KBM-7 (cell line): ENCODE measurements at regions not wholly inside any gene's neighbourhood (a gene's known extent, or its start where the extent isn't known, plus 50 kb on each side); places are given as distances from the start of the nearest gene placed in this dataset.
"Not testable (repeated sequence)": the region's sequence is repeated elsewhere in the genome, so short reads cannot be mapped to it uniquely, and the experiment has no call there.

Experiments
- DNase-seq: peaks from one replicate; pipeline ENCODE4 v3.0.0-alpha.2; 2015
- in situ Hi-C: fragments of 300-500 bp; cut with MboI; formaldehyde crosslinking; loops from 2 replicates; pipeline ENCODE4 v1.14.3; 2020; ENCODE audit warnings: low sequenced_read_pairs, low pct_unique_long_range_greater_than_20kb, mixed read lengths

DNA sequence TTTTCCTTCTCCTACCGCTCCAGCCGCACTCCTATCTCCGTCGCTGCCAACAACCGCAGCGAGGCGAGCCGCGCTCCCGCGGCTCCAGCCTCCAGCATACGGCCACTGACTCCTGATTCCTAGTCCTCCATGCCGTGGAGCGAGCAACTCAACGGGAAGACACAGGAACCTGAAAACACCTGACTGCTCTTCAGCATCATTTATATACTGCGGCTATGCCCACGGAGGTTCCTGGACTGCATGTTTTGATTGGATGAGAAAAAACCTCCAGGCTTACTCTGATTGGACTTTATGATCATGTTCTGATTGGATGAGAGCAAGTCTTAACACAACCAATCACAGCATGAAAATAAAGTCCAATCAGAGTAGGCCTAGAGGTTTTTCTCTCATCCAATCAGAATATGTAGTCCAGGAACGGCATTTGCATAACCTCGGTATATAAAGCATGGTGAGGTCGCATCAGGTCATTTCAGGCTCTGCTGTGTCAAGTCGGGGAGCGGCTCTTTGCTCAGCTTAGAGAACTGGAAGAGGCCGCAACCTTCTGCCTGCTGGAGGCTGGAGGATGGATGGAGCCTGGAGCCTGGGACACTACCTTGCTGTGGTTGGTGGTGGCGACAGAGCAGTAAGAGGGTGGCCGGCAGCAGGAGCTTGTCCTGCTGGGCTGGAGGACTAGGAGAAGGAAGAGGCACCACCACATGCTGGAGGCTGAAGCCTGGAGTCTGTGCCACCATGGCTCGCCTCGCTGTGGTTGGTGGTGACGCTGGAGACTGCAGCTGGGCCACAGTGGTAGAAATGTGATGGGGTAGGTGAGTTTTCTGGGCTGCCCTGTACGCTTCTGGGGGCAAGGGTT lies 204.6 kb upstream of the WSB1 start:
- in situ Hi-C loops, DNase-seq: not testable (repeated sequence)

DNA sequence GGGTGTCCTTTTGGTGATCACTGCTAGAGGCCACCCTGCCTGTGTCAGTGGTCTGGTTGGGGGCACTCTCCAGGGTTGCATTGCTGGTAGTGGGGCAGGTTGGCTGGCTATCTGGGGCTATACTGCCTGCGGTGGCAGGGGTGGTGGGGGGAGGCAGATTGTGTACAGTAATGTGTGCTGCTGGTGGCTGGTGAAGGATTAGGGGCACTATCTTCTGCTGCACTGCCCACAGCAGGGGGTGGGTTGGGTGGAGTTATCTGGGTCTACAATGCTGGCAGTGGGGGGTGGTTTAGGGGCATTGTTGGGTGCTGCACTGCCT lies 204.0 kb upstream of the WSB1 start:
- no peak for DNase-seq
- in situ Hi-C loops = no loop called here

DNA sequence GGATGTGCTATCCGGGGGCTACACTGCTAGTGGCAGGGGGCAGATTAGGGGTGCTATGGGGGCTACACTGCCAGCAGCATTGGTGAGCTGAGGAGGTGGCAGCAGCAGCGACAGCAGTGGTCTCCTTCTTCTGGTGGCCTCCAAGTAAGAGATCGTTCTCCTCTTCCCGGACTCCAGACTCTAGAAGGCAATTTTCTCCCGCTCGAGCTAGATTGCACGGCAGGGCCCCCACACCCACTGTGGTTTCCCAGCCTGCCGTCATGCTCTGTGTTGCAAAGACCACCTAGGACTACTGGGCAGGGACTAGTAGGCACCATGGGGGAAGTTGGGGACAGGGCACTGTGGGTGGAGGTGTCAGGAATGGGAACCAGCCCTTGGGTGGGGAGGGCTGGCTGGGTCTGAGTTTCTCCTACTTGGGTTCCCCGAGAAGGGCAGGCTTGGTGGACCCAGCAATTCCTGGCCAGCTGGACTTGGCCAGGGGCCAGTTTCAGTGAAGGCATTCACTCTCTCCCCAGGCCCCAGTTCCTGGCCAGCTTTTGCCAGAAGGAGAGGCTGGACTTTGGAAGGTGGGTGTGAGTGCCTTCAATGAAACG lies 203.4 kb upstream of the WSB1 start:
- in situ Hi-C loops, DNase-seq: not testable (repeated sequence)

DNA sequence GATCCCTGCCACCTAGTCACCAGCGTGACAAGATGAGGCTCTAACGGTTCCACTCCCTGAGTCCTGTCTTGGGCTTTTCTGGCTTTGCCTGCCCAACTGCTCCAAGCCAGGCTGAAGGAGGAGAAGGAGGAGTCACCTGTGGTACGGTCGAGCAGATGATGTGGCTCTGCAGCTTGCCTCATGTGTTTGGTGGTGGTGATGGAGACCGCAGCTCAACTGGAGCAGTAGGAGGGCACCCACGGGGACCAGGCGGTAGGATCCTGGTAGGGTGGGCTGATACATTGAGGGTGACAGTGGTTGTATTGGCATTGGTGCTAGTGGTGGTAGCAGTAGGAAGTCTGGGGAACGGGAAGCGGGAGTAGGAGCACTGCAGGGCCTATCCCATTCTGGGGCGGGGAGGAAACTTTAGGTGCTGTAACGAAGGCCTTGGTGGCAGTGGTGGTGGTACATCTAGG lies 202.8 kb upstream of the WSB1 start:
- DNase-seq = no peak
- in situ Hi-C loops = no loop called here

DNA sequence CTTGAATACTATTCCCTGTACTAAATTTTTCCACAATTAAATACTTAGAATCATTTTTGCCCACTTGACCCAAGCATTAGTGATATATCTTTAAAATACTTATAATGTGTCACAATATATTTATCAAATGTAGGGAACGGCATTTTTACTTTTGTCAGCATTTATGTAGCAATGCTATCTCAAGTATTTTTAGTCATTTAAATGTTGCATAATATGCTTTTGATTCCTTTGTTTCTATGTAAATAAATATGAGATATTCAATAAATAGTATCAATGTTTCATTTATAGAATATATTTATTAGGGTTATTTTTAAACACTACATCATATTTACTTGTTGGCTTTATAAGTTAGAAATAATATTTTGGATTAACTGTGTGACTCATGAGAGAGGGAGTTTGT lies 199.7 kb upstream of the WSB1 start:
- in situ Hi-C loops = not testable (repeated sequence)

DNA sequence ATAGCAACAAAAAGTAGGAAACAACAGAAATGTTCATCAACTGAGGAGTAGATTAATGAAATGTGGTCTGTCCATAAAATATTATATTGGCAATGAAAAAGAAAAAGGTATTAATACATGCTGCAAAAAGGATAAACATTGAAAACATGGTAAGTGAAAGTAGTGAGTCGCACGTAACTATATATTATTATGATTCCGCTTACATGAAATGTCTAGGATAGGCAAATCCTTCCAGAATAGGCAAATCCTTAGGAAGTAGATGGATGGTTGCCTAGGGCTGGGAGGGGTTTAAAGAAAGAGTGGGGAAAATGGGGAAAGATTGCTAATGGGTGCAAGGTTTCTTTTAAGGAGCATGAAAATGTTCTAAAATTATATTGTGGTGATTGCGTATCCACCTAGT lies 198.1 kb upstream of the WSB1 start:
- DNase-seq, in situ Hi-C loops: not testable (repeated sequence)

More for the DNA sequence above, 199.7 kb upstream of the WSB1 start:
- not testable (repeated sequence) for DNase-seq

DNA sequence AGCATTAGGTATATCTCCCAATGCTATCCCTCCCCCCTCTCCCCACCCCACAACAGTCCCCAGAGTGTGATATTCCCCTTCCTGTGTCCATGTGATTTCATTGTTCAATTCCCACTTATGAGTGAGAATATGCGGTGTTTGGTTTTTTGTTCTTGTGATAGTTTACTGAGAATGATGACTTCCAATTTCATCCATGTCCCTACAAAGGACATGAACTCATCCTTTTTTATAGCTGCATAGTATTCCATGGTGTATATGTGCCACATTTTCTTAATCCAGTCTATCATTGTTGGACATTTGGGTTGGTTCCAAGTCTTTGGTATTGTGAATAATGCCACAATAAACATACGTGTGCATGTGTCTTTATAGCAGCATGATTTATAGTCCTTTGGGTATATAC lies 194.6 kb upstream of the WSB1 start:
- in situ Hi-C loops, DNase-seq: not testable (repeated sequence)

DNA sequence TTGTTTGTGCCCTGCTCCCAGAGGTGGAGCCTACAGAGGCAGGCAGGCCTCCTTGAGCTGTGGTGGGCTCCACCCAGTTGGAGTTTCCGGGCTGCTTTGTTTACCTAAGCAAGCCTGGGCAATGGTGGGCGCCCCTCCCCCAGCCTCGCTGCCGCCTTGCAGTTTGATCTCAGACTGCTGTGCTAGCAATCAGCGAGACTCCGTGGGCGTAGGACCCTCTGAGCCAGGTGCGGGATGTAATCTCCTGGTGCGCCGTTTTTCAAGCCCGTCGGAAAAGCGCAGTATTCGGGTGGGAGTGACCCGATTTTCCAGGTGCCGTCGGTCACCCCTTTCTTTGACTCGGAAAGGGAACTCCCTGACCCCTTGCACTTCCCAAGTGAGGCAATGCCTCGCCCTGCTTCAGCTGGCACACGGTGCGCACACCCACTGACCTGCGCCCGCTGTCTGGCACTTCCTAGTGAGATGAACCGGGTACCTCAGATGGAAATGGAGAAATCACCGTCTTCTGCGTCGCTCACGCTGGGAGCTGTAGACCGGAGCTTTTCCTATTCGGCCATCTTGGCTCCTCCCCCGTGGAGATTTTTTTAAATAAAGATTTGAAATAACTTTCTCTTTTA lies 189.2 kb upstream of the WSB1 start:
- in situ Hi-C loops, DNase-seq: not testable (repeated sequence)

DNA sequence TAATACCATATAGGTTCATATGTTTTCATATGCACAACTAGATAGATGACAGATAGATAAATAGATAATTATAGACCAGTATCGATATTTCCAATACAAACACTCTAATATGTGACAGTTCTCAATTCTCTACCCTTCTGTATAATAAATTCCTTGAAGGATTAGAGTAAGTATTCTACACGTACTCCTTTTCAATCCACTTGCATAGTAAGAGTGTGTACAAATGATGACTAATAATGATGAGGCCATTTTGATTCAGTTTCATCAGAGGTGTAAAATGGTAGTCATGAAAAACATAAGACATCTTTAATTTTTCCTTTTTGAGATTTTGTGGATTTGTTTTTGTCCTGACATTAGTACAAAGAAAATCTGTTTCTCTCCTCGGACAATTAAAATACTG lies 188.3 kb upstream of the WSB1 start:
- in situ Hi-C loops = no loop called here

DNA sequence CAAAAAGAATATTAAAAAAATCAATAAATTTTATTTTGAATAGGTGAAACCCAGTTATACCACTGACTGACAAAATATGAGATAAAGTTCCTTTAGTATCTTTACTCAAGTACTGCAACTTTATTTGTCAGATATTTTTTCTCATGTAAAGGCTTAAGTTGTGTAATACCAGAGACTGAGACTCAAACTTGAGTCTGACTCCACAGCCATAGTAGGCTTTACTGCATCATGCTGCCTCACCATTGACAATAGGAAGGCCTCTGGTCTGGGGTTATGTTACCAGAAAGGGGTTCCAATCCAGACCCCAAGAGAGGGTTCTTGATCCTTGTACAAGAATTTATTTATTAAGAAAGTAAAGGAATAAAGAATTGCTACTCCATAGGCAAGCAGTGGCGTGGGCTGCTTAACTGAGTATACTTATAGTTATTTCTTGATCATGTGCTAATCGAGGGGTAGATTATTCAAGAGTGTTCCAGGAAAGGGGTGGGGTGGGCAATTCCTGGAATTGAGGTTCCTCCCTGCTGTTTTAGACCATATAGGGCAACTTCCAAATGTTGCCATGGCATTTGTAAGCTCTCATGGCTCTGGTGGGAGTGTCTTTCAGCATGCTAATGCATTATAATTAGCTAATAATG lies 187.4 kb upstream of the WSB1 start:
- in situ Hi-C loops = no loop called here
- no peak for DNase-seq

More for the DNA sequence above, 188.3 kb upstream of the WSB1 start:
- DNase-seq = no peak

DNA sequence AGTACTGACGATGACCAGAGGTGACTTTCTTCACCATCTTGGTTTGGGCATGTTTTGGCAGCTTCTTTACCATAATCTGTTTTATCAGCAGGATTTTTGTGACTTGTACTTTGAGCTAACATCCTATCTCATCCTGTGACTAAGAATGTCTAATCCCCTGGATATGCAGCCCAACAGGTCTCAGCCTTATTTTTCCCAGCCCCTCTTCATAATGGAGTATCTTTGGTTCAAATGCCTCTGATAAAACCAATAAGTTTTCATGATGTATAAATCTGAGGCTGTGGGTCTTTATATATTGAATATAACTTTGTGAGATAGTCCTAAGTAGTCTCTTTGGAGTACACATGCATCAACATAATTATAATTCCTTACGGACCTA lies 186.9 kb upstream of the WSB1 start:
- in situ Hi-C loops = no loop called here
- no peak for DNase-seq

DNA sequence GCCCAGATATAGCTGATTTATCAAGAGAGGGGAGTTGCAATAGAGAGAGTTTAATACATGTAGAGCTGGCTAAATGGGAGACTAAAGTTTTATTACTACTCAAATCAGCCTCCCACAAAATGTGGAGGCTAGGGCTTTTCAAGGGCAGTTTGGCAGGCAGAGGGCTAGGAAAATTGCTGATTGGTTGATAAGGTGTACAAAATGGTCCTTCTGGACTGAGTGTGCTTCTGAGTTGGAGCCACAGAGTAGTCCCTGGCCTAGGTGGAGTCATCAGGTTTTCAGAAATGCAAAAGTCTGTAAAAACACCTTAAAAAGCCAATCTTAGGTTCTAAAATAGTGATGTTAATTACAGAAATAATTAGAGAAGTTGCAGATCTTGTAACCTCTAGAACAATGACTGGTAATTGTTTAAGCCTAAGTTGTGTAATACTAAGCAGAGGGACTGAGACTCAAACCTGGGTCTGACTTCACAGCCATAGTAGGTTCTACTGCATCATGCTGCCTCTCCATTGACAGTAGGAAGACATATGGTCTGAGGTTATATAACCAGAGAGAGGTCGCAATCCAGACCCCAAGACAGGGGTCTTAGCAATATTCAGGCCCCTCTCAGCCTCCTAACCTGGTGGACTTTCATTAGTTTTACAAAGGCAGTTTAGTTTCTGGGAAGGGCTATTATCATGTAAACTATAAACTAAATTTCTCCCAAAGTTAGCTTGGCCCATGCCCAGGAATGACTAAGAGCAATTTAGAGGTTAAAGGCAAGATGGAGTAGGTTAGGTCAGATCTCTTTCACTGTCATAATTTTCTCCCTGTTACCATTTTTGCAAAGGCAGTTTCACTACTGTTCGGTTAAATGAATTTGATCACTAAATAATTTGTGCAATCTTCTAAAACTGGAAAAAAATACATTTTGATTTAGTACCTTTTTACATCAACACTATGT lies 186.3 kb upstream of the WSB1 start:
- DNase-seq, in situ Hi-C loops: not testable (repeated sequence)

DNA sequence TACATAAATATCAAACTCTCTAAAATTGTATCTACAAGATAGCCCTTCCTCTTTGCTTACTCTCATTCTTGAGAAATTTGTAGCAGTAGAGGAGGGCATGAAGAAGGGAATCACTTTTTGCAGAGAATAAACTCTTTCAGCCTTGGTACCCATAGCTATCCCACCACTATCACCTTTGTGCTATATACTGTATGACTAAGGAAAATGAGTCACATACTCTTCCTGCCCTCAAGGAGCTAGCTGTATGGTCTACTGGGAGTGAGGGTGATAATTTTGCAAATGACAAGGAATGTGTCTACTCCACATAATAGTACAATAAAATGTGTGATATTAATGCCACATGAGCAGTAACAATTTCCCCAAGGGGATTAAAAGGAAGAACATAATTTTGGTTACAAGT lies 184.6 kb upstream of the WSB1 start:
- in situ Hi-C loops = no loop called here

DNA sequence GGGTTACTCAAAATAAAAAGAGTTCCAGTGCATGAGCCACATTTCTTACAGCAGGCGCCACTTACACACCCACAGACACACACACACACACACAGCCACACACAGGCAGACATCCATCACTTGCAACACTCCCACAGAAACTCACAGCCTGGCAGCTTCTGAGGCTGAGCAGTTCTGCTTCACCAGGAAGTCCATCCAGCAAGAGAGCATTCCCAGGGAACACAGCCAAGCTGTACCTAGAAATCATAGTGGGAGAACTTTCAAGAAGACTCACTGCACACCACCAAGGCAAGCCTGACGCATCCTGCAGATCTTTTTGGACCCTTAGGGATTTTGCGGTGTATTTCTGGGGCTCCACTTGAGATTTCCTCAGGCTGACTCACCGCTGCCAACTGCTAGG lies 140.9 kb upstream of the WSB1 start:
- in situ Hi-C loops = no loop called here
- DNase-seq = no peak

More for the DNA sequence above, 184.6 kb upstream of the WSB1 start:
- DNase-seq = no peak

DNA sequence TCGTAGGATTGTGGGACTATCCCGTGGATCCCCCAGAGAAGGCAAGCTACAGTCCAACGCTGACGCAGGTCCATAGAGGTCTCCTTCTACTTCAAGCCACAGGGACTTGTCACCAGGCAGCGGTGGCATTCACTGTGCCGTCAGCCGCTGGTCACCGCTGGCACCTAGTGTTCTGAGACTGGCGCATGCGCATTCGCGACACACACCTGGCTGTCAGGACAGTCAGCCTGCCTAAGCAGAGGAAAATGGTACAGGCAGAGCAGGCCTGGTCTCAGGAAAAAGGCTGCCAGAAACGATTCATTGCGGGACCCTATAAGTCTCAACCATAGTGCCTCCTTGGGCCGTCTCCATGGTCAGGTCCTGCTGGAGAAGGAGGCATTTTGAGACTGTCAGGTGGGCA lies 138.0 kb upstream of the WSB1 start:
- DNase-seq = no peak
- in situ Hi-C loops = no loop called here

DNA sequence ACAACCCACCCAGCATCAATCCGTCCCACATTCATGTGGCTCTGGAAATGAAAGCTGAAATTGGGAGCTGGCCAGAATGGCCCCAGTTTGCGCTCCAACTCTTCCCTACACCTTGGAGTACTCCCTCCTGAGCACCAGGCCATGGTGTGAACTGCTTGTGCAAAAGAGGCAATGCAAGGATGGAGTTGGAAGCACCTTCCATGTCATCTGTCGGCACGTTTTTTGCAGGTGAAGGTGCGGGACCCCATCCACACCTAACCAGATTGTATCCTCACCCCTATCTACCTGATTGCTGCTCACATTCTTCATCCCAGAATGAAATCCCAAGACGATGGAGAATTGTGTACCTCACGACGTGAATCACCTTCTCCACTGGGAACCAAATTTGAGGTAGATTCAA lies 136.6 kb upstream of the WSB1 start:
- in situ Hi-C loops = no loop called here
- DNase-seq = no peak

DNA sequence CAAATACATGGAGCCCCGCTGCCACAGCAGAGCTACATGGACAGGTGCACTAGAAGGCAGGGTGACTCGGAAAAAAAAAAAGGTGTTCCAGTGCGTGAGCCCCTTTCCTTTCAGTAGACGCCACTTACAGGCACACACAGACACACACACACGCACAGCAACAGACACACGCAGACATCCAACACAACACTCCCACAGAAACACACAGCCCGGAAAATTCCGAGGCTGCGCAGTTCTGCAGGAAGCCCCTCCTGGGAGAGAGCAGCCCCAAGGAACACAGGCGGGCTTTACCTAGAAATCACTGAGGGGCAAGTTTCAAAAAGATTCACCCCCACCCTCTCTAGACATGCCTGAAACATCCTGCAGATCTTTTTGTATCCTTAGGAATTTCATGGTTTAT lies 136.0 kb upstream of the WSB1 start:
- DNase-seq = no peak
- in situ Hi-C loops = no loop called here

DNA sequence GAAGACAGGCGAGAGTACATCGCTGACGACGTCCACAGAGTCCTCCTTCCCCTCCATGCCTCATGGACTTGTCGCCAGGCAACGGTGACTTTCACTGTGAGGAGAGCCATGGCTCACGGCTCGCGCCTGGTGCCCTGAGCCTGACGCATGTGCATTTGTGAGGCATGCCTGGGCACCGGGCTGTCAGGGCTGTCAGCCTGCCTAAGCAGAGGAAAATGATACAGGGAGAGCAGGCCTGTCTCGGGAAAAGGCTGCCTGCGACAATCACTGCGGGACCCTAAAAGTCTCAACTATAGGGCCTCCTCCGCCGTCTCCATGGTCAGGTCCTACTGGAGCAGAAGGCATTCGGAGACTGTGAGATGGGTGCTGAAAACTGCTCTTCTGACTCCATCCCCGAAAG lies 135.5 kb upstream of the WSB1 start:
- in situ Hi-C loops = no loop called here

DNA sequence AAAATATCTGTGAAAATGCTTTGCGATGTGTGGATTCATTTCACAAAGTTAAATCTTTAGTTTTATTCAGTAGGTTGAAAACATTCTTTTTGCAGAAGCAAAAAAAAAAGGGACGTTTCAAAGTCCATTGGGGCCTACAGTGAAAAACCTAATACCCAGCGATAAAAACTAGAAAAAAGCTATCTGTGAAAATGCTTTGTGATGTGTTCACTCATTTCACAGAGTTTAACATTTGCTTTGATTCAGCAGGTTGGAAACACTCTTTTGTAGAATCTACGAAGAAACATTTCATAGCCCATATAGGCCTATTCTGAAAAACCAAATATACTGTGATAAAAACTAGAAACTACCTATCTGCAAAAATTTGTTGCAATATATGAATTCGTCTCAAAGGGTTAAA lies 113.6 kb upstream of the WSB1 start:
- in situ Hi-C loops = no loop called here

More for the DNA sequence above, 135.5 kb upstream of the WSB1 start:
- DNase-seq = no peak

More for the DNA sequence above, 113.6 kb upstream of the WSB1 start:
- DNase-seq = no peak
